OCI-LY1 (cell line): ENCODE measurements at regions not wholly inside any gene's neighbourhood (a gene's known extent, or its start where the extent isn't known, plus 50 kb on each side); places are given as distances from the start of the nearest gene placed in this dataset.

Experiments
- H2AFZ ChIP-seq: fragments of 200-600 bp; sonication (generic), shearing (Covaris generic); 2 replicates; pipeline ENCODE4 v1.6.0; 2014; ENCODE audit warnings: antibody characterized with exemption, mild to moderate bottlenecking, low read length
- H3F3A ChIP-seq: fragments of 200-600 bp; sonication (generic), shearing (Covaris generic); 2 replicates; pipeline ENCODE4 v1.6.0; 2014; ENCODE audit warnings: mild to moderate bottlenecking, antibody characterized with exemption, low read length, moderate library complexity; ENCODE audit not compliant: insufficient read depth
- H3K27ac ChIP-seq: fragments of 200-600 bp; sonication (generic); 2 replicates; pipeline ENCODE4 v1.5.1; 2014; ENCODE audit warnings: low read length, mixed run types, mild to moderate bottlenecking, low read depth; ENCODE audit not compliant: poor library complexity, severe bottlenecking
- H3K27me3 ChIP-seq: fragments of 200-600 bp; sonication (generic); 2 replicates; pipeline ENCODE4 v1.6.0; 2014; ENCODE audit warnings: antibody characterized with exemption, mild to moderate bottlenecking, low read length, moderate library complexity; ENCODE audit not compliant: insufficient read depth
- H3K36me3 ChIP-seq: fragments of 200-600 bp; sonication (generic); 2 replicates; pipeline ENCODE4 v1.6.1; 2014; ENCODE audit warnings: mild to moderate bottlenecking, antibody characterized with exemption, low read length, moderate library complexity, mixed read lengths; ENCODE audit not compliant: insufficient read depth
- H3K4me1 ChIP-seq: fragments of 200-600 bp; sonication (generic); 2 replicates; pipeline ENCODE4 v1.5.1; 2014; ENCODE audit warnings: mild to moderate bottlenecking, low read length, moderate library complexity; ENCODE audit not compliant: insufficient read depth, severe bottlenecking
- H3K4me2 ChIP-seq: fragments of 200-600 bp; sonication (generic), shearing (Covaris generic); 2 replicates; pipeline ENCODE4 v1.6.1; 2014; ENCODE audit warnings: low read length
- H3K4me3 ChIP-seq: fragments of 200-600 bp; sonication (generic); 2 replicates; pipeline ENCODE4 v1.5.1; 2014; ENCODE audit warnings: low read length, low read depth, mild to moderate bottlenecking, mixed read lengths; ENCODE audit not compliant: poor library complexity, severe bottlenecking
- H3K79me2 ChIP-seq: fragments of 200-600 bp; shearing (Covaris generic); 2 replicates; pipeline ENCODE4 v1.6.1; 2016; ENCODE audit warnings: mixed run types, low read length, mixed read lengths; ENCODE audit not compliant: insufficient read depth
- H3K9ac ChIP-seq: fragments of 200-600 bp; sonication (generic), shearing (Covaris generic); 2 replicates; pipeline ENCODE4 v1.6.1; 2014; ENCODE audit warnings: mild to moderate bottlenecking, low read length, mixed read lengths
- H3K9me2 ChIP-seq: fragments of 200-600 bp; sonication (generic), shearing (Covaris generic); 2 replicates; pipeline ENCODE4 v1.6.1; 2014; ENCODE audit warnings: low read depth, mild to moderate bottlenecking, low read length, mixed read lengths
- H3K9me3 ChIP-seq: fragments of 200-600 bp; shearing (Covaris generic); 2 replicates; pipeline ENCODE4 v1.6.1; 2014; ENCODE audit warnings: low read length, mixed read lengths
- H4K20me1 ChIP-seq: fragments of 200-600 bp; sonication (generic), shearing (Covaris generic); 2 replicates; pipeline ENCODE4 v1.6.0; 2016; ENCODE audit warnings: mild to moderate bottlenecking, low read length; ENCODE audit not compliant: insufficient read depth
- EZH2 ChIP-seq: fragments of 200-600 bp; sonication (generic), shearing (Covaris generic); IDR thresholded peaks from 2 replicates; pipeline ENCODE4 v1.8.0; 2017; ENCODE audit warnings: borderline replicate concordance, mixed run types, mild to moderate bottlenecking, antibody characterized with exemption, low read length, moderate library complexity, mixed read lengths
- TF ChIP-seq, protein P1 (sequence below): fragments of 200-600 bp; sonication (generic), shearing (Covaris generic); IDR thresholded peaks from 2 replicates; pipeline ENCODE4 v1.5.1; 2017; ENCODE audit warnings: mild to moderate bottlenecking, antibody characterized with exemption, low read length, moderate library complexity, mixed read lengths

GRCh38 chr4:62814510-62815047, 1594.7 kb downstream of the TECRL start:
- Histone ChIP-seq H3K27me3 (no peaks in the 10 kb centered on the region), H3K4me1 (no peaks in the 10 kb centered on the region), H2AFZ (no peak overlapping the region), H3F3A (no peaks in the 10 kb centered on the region), H3K4me2 (no peak overlapping the region), H3K4me3 (no peak overlapping the region), H3K36me3 (no peaks in the 10 kb centered on the region), H3K79me2 (no peaks in the 10 kb centered on the region), H3K9ac (no peak overlapping the region), H3K27ac (no peak overlapping the region), H4K20me1 (no peaks in the 10 kb centered on the region), H3K9me2 (no peaks in the 10 kb centered on the region), H3K9me3 (no peaks in the 10 kb centered on the region)
- TF ChIP-seq, protein P1, sequence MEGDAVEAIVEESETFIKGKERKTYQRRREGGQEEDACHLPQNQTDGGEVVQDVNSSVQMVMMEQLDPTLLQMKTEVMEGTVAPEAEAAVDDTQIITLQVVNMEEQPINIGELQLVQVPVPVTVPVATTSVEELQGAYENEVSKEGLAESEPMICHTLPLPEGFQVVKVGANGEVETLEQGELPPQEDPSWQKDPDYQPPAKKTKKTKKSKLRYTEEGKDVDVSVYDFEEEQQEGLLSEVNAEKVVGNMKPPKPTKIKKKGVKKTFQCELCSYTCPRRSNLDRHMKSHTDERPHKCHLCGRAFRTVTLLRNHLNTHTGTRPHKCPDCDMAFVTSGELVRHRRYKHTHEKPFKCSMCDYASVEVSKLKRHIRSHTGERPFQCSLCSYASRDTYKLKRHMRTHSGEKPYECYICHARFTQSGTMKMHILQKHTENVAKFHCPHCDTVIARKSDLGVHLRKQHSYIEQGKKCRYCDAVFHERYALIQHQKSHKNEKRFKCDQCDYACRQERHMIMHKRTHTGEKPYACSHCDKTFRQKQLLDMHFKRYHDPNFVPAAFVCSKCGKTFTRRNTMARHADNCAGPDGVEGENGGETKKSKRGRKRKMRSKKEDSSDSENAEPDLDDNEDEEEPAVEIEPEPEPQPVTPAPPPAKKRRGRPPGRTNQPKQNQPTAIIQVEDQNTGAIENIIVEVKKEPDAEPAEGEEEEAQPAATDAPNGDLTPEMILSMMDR = no peak
- no peak for TF ChIP-seq EZH2

GRCh38 chr4:62806816-62807215, 1602.4 kb downstream of the TECRL start:
- Histone ChIP-seq H3K9me3 (no peaks in the 10 kb centered on the region), H3K79me2 (no peaks in the 10 kb centered on the region), H4K20me1 (no peaks in the 10 kb centered on the region), H3K4me2 (no peak overlapping the region), H3K9ac (no peak overlapping the region), H3K4me3 (no peak overlapping the region), H2AFZ (no peak overlapping the region), H3K27ac (no peak overlapping the region), H3F3A (no peaks in the 10 kb centered on the region), H3K36me3 (no peaks in the 10 kb centered on the region), H3K27me3 (no peaks in the 10 kb centered on the region), H3K4me1 (no peaks in the 10 kb centered on the region), H3K9me2 (no peaks in the 10 kb centered on the region)
- no peak for TF ChIP-seq EZH2
- TF ChIP-seq, protein P1 = no peak

- Histone ChIP-seq H3K4me2 (no peak overlapping the region), H2AFZ (no peak overlapping the region), H3K27me3 (no peaks in the 10 kb centered on the region), H3K79me2 (no peaks in the 10 kb centered on the region), H3K9me3 (no peaks in the 10 kb centered on the region), H4K20me1 (no peaks in the 10 kb centered on the region), H3K9ac (no peak overlapping the region), H3K27ac (no peak overlapping the region), H3F3A (no peaks in the 10 kb centered on the region), H3K9me2 (no peaks in the 10 kb centered on the region), H3K4me3 (no peak overlapping the region), H3K36me3 (no peaks in the 10 kb centered on the region), H3K4me1 (no peaks in the 10 kb centered on the region)
- TF ChIP-seq, protein P1 = no peak
- TF ChIP-seq EZH2 = no peak
Measured at GRCh38 chr4:62804075-62804474, 1603.9 kb downstream of the ADGRL3 start.
